WTC11 (cell line): ENCODE measurements at regions not wholly inside any gene's neighbourhood (a gene's known extent, or its start where the extent isn't known, plus 50 kb on each side); places are given as distances from the start of the nearest gene placed in this dataset.

Source experiments
- AFF4 ChIP-seq: sonication (generic); formaldehyde crosslinking; IDR thresholded peaks from 2 replicates; pipeline ENCODE4 v1.8.1; 2023; ENCODE audit warnings: mild to moderate bottlenecking, missing genetic modification reagents, borderline replicate concordance
- EMX1 ChIP-seq: fragments of 250-450 bp; sonication (Bioruptor Pico); IDR thresholded peaks from 2 replicates; pipeline ENCODE4 v1.8.0; 2021; ENCODE audit warnings: mild to moderate bottlenecking
- RELA ChIP-seq: sonication (generic); formaldehyde crosslinking; IDR thresholded peaks from 2 replicates; pipeline ENCODE4 v1.8.1; 2022; ENCODE audit warnings: missing genetic modification reagents, mild to moderate bottlenecking, borderline replicate concordance
- RORB ChIP-seq: fragments of 250-450 bp; sonication (Bioruptor Pico); IDR thresholded peaks from 2 replicates; pipeline ENCODE4 v1.9.0; 2021; ENCODE audit warnings: mild to moderate bottlenecking
- SMAD4 ChIP-seq: sonication (generic); formaldehyde crosslinking; IDR thresholded peaks from 2 replicates; pipeline ENCODE4 v1.8.0; 2022; ENCODE audit warnings: mild to moderate bottlenecking, missing genetic modification reagents
- TF ChIP-seq, protein P1 (sequence below): sonication (generic); formaldehyde crosslinking; IDR thresholded peaks from 2 replicates; pipeline ENCODE4 v1.8.0; 2022; ENCODE audit warnings: mild to moderate bottlenecking, missing genetic modification reagents
- TF ChIP-seq, protein P2 (sequence below): fragments of 200-600 bp; IDR thresholded peaks from 2 replicates; pipeline ENCODE4 v1.8.0; 2022; ENCODE audit warnings: antibody characterized with exemption

DNA sequence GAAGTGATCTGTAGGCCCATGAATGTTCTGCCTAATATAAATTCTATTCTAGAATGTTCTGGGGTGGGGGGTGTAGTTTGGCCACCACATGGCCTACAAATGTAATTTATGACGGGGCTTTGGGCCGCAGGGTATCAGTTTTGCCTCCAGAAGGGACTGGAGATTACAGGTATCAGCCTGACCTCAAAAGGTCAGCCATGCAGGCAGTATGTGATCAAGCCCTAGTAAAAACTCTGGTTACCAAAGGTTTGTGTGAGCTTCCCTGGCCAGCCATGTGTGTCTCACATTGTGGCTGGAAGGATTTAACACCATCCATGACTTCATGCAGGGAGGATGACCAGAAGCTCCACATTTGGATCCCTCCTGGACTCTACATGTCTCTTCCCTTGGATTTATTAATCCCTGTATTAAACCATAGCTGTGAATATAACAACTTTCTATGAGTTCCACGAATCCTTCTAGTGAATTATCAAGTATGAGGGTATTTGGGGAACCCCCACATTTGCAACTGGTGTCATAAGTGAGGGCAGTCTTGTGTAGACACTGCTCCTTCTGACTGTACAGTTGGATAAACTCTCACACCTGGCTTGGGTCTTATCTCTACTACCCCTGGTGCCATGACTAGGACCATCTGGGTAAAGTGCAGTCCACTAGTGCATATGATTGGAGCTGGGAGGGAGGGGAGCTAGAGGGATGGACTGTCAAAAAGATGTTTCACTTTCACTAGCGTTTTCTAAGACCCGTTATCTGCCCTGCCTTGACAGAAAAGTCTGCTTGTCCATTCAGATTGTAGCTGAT lies 50.0 kb upstream of the RFX7 start:
- TF ChIP-seq, protein P1, sequence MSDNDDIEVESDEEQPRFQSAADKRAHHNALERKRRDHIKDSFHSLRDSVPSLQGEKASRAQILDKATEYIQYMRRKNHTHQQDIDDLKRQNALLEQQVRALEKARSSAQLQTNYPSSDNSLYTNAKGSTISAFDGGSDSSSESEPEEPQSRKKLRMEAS (CRISPR knock-in tag), result no peak
- TF ChIP-seq AFF4 (CRISPR knock-in tag) (no peak), EMX1 (CRISPR knock-in tag) (no peak), RORB (no peak), RELA (no peak), SMAD4 (no peak)
- TF ChIP-seq, protein P2, sequence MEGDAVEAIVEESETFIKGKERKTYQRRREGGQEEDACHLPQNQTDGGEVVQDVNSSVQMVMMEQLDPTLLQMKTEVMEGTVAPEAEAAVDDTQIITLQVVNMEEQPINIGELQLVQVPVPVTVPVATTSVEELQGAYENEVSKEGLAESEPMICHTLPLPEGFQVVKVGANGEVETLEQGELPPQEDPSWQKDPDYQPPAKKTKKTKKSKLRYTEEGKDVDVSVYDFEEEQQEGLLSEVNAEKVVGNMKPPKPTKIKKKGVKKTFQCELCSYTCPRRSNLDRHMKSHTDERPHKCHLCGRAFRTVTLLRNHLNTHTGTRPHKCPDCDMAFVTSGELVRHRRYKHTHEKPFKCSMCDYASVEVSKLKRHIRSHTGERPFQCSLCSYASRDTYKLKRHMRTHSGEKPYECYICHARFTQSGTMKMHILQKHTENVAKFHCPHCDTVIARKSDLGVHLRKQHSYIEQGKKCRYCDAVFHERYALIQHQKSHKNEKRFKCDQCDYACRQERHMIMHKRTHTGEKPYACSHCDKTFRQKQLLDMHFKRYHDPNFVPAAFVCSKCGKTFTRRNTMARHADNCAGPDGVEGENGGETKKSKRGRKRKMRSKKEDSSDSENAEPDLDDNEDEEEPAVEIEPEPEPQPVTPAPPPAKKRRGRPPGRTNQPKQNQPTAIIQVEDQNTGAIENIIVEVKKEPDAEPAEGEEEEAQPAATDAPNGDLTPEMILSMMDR, result no peak
